Hematopoietic multipotent progenitor cell treated with erythropoietin and hydrocortisone succinate and interleukin-3 and kit ligand, for 6 days (in vitro differentiated cells): ENCODE measurements at regions not wholly inside any gene's neighbourhood (a gene's known extent, or its start where the extent isn't known, plus 50 kb on each side); places are given as distances from the start of the nearest gene placed in this dataset.

Experiments
- DNase-seq: peaks from one replicate; pipeline ENCODE4 v3.0.0-alpha.2; 2015

DNA sequence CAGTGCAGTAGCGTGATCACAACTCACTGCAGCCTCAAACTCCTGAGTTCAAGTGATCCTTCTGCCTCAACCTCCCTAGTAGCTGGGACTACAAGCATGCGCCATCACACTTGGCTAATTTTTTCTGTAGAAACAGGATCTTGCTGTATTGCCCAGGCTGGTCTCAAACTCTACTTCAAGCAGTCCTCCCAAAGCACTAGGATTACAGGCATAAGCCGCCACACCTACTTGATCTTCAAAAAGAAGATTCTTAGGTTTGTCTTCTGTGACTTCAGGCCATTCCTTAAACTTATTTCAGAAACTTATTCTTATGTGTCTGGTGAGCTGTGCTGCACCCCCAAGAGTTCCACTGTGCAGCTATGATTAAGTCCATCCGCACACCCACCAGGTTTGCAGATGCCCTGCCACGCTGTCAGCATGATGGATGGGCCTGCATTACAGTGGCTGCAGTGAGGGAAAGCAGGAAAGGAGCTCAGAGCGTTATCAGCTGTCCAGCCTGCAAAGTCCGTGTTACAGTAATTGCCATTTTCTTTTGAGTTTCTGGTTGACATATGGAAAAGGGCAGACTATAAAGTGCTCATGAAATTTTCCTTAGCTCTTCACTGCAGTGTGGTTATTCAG lies 146.6 kb downstream of the AASDH start:
- DNase-seq = no peak

DNA sequence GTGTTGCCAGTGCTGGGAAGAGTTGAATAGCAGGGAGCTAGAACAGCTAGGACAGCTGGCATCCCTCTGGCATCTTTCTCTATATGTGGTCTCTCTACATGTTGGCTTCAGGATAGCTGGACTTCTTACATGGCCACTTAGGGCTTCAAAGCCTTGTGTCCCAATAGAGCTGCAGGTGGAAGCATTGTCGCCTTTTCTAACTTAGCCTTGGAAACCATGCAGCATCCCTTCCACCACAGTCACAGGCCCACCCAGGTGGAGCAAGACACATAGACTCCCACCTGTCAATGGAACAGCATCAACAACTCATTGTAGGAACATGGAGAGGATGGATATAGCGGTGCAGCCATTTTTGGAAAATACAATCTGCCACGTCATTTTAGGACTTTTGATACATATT lies 149.0 kb downstream of the AASDH start:
- no peak for DNase-seq

DNA sequence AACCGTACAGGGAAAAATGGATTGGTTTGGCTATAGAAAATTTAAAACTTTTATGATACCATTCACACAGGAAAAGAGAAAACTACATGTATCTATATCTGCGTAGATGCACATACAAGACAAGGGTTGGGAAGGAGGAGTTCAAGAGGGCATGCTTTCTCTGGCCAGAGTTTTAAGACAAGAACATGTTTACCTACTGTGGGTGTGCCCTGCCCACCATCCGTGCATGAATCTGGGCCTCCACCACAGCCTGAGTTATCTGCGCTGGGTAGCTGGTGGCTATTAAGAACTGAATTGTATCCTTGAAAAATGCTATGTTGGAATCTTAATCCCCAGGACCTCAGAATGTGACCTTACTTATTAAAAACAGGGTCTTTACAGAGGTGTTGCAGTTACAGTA lies 151.6 kb downstream of the AASDH start:
- DNase-seq = no peak

DNA sequence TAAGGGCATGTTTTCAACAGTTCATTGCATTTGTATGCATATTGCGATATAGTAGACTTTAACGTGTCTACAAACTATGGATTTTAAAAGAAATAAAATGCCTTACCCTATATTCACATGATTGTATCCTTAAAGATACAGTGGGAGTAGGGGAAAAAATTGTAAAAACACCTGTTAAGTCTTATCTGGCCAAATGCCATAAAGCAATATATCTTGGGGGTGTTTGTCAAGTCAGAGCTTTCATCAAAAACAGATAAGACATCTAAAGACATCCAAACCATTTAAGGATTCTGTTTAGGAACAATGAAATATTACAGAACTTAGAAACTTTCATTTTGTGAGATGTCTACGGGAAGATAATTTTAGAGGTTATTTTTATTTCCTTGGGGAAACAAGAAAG lies 152.3 kb downstream of the AASDH start:
- no peak for DNase-seq

DNA sequence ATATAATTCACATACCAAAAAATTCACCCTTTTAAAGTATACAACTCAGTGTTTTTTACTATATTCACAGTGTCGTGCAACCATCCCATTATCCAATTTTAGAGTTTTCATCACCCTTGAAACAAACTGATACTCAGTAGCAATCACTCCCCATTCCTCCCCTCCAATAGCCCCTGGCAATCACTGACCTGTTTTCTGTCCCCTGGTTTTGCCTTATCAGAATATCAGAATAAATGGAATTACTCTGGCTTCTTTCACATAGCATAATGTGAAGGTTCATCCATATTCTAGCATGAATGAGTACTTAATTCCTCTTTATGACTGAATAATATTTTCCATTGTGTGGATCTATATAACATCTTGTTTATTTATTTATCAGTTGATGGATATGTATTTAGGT lies 153.2 kb downstream of the AASDH start:
- DNase-seq = no peak

DNA sequence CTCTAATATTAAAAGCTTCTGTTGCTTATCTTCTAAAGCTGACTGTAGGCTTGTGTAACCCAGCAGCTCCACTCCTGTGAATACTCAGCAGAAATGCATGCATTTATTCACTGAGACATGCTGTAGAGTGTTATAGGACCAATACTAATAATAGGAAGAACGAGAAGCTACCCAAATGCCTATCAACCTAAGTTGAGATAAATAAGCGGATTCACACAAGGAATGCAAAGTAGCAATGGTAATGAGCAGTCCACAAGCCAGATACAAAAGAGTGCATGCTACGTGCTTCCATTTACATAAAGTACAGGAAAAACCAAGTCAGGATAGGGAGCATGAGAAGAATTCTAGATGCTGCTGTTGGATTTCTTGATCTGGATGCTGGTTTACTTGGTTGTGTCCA lies 155.9 kb downstream of the AASDH start:
- no peak for DNase-seq

DNA sequence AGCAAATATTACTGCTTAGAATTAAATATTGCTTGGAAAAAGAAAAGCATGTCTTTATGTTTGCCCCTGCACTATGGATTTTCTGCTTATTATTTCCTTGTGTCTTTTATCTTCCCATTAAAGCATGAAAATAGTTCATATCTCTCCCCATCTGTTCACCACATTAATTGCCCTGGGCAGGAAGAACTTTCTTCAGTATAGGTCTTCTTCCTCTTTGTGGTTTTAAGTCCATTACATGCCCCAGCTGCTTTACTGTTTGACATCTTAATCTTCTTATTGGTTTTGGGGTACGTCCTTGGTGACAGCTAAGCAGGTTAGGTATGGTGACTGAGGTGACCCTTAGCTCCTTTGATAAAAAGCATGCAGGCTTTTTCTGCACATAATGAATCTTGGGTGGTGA lies 157.3 kb downstream of the AASDH start:
- DNase-seq = peak; percentile 67

DNA sequence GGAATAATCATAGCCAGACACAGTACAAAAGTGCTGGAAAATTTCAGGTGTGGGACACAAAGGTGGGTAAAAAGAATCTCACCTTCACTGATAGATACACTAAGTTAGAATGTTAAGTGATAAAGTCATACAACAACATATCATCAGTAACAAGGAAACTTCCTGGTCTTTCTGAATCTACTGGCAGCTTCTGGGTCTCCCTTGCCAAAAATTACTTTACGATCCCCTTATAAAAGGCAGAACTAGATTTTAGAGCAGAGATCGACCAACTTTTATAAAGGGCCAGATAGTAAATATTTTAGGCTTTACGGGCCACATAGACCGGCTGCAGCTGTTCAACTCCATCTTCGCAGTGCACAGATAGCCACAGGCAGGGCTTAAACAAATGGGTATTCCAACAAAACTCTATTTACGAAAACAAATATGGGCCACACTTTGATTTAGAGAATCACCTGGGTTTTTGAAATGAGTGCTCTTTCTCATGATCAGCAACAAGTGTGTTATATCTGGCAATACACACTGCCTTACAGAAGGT lies 159.9 kb downstream of the AASDH start:
- DNase-seq = no peak

DNA sequence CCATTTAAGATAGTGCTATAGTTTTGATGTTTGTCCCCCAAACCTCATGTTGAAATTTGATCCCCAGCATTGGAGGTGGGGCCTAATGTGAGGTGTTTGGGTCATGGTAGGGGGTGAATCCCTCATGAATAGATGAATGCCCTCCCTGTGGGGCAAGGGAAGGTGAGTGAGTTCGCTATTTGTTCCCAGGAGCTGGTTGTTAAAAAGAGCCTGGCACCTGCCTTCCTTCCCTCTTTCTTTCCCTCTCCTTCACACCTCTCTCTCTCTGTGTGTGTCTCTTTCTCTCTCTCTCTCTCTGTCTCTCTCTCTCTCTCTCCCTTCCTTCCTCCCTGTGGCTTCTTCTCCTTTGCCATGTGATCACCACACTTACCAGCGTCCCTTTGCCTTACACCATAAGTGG lies 160.7 kb downstream of the AASDH start:
- DNase-seq = no peak

DNA sequence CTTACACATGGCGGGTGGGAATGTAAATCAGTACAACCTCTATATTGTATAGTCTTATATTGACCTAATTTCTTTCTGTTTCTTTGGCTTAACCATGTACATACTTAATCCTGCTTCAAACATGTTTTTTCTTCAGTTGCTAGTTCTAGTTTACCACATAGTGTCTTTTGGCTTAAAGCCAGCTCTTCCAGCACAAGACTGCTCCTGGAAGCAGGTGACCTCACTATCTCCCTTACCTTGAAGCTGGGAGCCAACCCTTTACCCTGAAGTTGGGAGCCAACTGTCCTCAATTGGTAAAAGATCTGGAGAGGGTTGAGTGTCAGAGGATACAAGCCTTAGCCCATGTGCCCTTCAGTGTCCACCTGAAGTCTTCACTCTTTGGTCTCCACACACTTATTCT lies 162.7 kb downstream of the AASDH start:
- DNase-seq = no peak

DNA sequence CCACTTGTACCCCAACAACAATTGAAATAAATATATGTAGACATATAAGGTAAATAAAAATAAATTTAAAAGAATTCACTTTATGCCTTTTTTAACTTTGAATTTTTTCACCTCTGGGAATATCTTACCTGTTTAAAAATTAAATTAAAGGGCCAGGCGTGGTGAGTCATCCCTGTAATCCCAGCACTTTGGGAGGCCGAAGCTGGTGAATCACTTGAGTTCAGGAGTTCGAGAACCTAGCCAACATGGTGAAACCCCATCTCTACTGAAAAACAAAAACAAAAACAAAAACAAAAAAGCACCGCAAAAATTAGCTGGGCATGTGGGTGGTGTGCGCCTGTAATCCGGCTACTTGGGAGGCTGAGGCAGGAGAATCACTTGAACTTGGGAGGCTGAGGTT lies 164.8 kb downstream of the AASDH start:
- no peak for DNase-seq

DNA sequence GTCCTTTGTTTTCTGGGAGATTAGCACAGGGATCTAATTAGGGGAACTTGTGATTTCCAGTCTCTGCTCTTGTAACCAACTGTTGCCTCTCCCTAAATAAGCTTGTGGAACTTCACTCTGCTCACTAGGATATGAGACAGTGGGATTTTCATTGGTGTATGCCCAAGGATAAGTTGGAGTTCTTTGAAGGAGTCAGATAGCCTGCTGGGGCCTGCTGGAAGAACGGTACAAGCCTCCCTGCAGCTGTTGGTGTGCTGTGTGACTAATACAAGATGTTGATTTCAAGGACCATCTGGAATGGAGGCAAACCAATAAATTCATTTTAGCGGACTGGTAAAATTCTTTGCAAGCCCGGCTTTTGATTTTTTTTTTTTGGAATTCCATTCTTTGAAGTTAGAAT lies 167.0 kb downstream of the AASDH start:
- no peak for DNase-seq

DNA sequence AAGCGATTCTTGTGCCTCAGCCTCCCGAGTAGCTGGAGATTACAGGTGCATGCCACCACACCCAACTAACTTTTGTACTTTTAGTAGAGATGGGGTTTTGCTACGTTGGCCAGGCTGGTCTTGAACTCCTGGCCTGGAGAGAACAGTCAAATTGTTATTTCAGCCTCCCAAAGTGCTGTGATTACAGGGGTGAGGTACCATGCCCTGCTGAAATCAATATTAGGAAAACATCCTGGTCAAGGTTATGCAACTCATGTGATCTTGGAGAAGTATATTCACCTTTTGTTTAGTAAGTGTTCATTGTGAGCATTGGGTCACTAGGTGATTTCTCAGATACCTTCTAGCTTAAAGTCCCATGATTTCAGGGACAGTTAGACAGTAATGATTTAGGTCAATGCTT lies 167.8 kb downstream of the AASDH start:
- no peak for DNase-seq

DNA sequence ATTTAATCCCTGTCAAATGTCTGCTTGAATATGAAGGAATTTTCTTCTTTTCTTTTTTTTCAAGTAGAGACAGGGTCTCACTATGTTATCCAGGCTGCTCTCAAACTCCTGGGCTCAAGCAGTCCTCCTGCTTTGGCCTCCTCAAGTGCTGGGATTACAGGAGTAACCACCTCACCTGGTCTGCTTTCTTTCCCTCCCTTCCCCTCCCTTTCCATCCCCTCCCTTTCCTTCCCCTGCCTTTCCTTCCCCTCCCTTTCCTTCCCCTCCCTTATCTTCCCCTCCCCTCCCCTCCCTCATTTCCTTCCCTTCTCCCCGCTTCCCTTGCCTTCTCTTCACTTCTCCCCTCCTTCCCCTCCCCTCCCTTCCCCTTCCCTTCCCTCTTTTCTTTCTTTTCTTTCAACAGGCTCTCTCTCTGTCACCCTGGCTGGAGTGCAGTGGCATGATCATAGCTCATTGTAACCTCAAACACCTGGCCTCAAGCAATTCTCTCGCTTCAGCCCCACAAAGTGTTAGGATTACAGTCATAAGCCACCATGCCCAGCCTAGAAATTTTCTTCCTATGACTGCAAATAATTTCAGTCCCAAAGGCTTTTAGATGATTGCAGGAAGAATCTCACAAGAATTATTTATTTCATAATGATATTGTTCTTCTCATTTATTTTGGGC lies 168.9 kb downstream of the AASDH start:
- no peak for DNase-seq

DNA sequence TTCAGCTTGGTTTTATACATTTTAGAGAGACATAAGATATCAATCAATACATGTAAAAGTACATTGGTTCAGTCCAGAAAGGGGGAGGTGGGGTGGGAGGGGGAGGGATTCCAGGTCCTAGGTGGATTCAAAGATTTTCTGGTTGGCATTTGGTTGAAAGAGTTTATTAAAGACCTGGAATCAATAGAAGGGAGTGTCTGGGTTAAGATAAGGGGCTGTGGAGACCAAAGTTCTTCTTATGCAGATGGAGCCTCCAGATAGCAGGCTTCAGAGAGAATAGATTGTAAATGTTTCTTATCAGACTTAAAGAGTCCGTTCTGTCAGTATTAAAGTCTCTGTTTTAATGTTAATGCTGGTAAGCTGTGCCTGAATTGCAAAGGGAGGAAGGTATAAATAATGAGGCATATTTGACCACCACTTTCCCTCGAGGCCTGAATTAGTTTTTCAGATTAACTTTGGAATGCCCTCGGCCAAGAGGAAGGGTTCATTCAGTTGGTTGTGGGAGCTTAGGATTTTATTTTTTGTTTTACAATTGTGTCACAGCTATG lies 169.9 kb downstream of the AASDH start:
- DNase-seq = peak; percentile 79

DNA sequence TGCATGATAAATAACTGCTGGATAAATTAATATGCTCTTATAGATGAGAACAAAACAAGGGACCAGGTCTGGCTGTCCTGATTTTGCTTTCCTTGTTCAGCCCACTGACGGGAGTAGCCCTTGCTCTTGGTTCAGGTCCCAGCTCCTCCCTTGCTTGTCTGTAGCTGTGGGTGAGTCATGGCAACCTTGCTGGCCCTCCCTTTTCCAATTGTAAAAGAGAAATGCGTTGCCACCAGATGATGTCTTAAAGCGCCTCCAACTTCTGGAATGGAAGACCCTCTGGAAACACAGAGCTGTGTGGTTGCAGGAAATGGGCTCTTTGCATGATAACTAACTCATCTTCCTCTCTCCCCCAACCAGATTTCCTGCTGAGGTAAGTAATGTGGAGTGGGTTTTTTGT lies 171.4 kb downstream of the AASDH start:
- DNase-seq = peak; percentile 68

DNA sequence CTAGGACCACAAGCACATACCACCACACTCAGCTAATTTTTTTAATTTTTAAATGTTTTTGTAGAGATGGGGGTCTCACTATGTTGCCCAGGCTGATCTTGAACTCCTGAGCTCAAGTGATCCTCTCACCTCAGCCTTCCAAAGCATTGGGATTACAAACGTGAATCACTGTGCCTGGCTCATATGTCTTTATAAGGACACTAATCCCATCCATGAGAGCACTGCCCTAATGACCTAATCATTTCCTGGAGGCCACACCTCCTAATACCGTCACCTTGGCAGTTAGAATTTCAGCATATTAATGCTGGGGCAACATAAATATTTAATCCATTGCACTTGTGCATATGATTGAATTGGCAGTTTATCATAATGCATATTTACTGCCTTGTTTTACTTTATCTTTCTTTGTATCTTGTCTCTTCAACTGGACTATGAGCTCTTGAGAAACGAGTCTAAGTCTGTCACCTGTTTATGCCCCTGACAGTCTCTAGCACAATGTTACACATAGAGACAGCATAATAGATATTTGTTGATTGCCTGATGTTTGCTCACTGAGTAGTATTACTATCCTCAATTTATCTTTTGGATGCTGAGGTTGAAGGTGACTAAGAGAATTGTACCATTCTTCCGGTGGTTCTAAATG lies 172.0 kb downstream of the AASDH start:
- no peak for DNase-seq

DNA sequence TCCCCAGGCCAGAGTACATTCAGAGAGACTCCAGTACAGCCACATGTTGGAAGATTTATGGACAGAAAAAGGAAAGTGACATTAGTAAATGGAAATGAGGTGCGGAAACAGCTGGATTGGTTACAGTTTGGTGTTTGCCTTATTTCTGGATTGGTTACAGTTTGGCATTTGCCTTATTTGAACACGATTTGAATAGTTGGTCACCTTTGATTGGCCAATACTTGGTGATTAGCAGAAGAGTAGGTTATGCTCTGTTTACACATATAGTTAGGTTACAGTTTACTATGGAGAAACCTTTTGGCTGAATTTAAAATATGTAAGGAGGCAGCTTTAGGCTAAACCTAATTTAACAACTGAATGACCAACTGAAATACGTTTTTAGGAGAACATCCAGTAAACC lies 173.7 kb downstream of the AASDH start:
- no peak for DNase-seq

DNA sequence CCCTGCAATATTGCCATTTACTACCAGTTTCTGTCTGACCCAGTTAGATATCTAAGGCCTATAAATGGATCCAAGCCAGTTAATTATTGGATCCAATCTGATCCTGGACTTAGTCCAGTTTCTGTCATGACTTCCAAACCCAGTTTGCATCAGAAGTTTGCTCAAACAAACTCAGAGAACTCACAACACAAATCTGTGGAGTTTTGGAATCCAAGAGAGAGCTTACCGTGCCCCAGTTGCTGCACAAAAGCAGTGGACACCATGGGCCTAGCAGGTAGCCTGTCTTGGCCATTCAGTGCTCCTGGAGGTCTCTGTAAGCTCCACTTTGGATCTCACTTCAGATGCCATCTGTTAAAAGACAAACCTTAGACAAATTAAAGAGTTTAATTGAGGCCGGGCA lies 174.5 kb downstream of the AASDH start:
- DNase-seq = no peak

DNA sequence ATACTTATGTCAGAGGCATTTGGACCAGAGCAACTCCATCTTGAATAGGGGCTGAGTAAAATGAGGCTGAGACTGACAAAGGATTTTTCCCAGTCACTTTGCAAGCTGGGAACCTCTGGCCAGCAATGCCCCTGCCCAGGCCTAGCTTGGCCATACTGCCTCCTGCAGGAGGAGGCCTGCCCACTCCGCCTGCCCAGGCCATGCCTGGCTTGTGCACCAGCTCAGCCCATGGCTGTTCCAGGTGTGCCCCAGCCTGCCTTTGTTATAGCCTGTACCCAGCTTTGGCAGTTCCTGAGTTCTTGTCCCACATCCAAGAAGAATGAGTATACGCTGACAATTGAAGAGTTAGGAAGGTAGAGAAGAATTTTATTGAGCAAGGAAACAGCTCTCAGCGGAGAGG lies 176.1 kb downstream of the AASDH start:
- no peak for DNase-seq

DNA sequence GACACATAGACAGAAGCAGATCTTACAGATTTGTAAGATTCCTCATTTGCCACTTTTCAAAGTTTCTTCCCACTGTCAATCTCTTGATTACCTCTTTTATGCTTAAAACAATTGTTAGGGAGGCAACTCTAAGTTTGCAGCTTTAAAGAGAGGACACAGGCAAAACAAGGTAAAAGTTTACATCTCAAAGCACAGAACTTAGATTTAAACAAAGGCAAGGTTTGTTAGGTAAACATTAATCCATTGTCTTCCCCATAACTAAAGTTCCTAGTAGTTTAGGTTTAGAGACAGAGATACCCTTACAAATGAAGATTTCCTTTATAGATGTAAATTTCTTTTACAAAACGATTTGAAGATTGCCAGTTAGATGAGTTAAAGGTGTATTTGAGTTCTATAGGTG lies 176.9 kb downstream of the AASDH start:
- DNase-seq = no peak

DNA sequence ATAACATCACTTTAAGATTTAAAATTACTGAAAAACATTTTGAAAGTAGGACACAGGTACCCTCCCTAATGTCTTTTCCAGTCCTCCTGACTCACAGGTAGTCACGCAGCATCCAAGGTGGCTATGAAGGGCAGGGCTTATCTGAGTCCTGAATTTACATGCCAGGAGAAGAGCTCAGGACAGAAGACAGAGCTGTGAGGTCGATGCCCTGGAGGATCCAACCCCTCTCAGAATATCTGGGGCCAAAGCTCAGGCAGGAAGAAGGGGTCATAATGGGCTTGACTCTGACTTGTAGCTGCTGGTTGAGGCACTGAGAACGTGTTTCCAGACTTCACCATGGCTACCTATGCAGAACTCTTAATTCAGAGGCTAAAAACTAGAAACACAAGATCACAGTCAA lies 177.5 kb downstream of the AASDH start:
- DNase-seq = no peak

DNA sequence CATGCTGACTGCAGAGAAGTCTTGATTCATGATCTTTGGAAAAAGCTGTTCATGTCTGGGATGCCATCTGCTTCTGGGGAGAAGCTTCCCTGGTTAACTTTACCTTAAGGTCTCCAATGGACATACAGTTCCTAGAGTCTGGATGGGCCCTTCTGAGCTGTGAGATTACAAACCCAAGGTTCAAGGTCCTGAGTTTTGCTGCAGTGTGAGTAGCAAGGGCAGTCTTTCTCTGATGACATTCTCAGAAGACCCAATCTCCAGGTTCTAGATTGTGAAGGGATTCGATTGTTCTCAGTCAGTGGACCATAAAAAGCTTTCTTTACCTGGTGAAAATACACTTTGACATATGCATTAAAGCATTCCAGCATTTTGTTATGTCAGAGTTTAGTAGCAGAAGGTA lies 179.2 kb downstream of the AASDH start:
- no peak for DNase-seq

DNA sequence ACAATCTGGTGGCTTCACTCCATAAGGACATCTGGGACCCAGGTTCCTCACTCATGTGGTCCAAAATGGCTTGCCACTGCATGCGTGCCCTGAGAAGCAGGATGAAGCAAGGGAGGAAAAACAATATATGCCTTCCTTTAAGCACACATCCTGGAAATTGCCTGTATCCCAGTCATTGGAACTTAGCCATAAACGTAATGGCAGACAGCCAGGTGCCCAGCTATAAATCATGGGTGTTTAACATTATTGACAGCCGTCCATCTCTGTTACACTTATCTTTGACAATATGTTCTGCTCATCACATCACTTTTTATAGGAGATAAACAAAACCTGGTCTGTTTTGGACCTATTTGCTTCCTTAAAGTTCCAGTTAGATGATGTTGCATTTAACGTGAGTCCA lies 181.0 kb downstream of the AASDH start:
- DNase-seq = no peak
